LNCaP clone FGC (cell line): ENCODE measurements at regions not wholly inside any gene's neighbourhood (a gene's known extent, or its start where the extent isn't known, plus 50 kb on each side); places are given as distances from the start of the nearest gene placed in this dataset.

ENCODE experiments used
- DNase-seq: peaks from one replicate; pipeline ENCODE4 v3.0.0-alpha.2; 2011; ENCODE audit warnings: low read depth
- H3K4me3 ChIP-seq: 2 replicates; pipeline ENCODE4 v1.5.1; 2011; ENCODE audit warnings: mild to moderate bottlenecking, low read depth, low read length, control low read depth
- CTCF ChIP-seq: IDR thresholded peaks from 2 replicates; pipeline ENCODE4 v1.5.1; 2012; ENCODE audit warnings: mild to moderate bottlenecking; ENCODE audit not compliant: control insufficient read depth, insufficient read depth; ENCODE audit errors: extremely low read depth

DNA sequence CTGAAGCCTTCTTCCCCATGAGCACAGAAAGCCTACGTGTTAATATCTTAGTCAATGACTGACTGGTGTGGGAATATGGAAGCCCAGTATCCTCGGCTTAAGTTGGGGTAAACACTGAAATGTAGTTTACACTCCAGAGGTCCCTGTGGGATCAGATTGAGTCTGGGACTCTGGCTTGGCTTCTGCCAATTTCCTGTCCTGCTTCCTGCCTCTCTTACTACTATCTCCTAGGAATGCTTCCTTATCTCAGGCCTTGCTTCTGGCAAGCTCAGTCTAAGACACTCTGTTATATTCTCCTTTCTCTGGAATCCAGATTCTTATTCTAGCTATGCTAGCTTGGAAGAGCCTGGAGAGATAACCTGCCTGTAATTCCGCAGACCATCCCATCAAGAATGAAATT lies 174.0 kb upstream of the LDB2 start:
- TF ChIP-seq CTCF: no peak
- H3K4me3 ChIP-seq: no peak overlapping the region
- DNase-seq: no peak

- no peak for DNase-seq
- H3K4me3 ChIP-seq: no peak overlapping the region
- no peak for TF ChIP-seq CTCF
These were observed 170.4 kb upstream of the LDB2 start for GRCh38 chr4:17068891-17069290.

- no peak for TF ChIP-seq CTCF
- DNase-seq: no peak
- H3K4me3 ChIP-seq: no peak overlapping the region
These were observed 169.9 kb upstream of the LDB2 start for GRCh38 chr4:17068392-17068791.

- TF ChIP-seq CTCF: no peak
- DNase-seq: no peak
- H3K4me3 ChIP-seq: no peak overlapping the region
These were observed 168.5 kb upstream of the LDB2 start for GRCh38 chr4:17066972-17067371.

DNA sequence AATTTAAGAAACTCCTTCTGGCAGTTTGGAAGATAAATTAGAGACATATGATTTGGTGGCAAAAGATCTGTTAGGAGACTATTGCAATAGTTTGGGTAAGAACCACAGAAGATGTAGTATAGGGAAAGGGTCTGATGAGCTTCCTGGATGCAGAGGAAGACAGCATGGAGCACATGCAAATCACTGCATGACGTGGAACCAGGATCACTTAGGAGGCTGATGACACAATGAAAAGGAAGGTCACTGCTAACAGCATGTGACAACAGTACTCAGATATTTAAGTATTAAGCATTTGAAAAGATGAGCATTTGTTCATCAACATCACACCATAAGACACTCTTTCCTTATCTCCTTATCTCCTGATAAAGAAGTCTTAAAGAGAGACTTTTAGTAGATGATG lies 167.8 kb upstream of the LDB2 start:
- no peak for DNase-seq
- H3K4me3 ChIP-seq: no peak overlapping the region
- no peak for TF ChIP-seq CTCF

DNA sequence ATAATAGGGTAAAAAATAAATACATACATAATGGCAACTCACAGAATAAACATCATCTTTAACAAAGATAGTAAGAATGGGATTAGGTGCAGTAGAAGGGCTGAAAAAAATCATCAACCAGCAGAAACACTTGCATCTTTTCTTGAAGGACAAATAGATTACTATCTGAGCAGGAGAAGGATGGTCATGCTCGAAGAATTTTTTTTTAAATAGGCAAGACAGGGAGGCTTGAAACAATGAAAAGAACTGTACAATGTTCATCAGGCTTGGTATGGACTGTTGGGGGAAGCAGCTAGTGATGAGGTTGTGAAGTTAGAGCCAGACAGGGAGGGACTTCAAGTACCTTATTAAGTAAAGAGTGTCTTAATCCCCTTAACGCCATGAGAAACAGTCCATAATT lies 167.4 kb upstream of the LDB2 start:
- no peak for TF ChIP-seq CTCF
- no peak for DNase-seq
- no peak overlapping the region for H3K4me3 ChIP-seq

DNA sequence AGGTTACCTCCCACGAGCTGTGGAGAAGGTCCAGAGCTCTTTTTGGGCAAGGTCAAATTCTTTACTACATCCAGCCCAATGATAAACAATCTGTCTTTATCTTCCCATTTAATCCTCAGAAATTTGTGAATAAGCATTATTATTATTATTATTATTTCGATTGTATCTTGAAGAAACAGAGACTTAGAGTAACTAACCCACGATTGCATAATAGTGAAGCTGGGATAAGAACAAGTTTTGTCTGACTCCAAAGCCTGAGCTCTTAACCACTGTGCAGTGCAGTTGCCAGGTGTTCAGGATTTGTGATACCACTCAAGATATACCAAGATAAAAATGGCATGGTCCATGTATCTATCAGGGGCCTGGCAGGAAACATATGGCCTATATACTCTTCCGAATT lies 166.5 kb upstream of the LDB2 start:
- no peak for TF ChIP-seq CTCF
- no peak for DNase-seq
- no peak overlapping the region for H3K4me3 ChIP-seq
